ENCODE measurements at regions not wholly inside any gene's neighbourhood (a gene's known extent, or its start where the extent isn't known, plus 50 kb on each side); places are given as distances from the start of the nearest gene placed in this dataset.

GRCh38 chr2:195470622-195471021, 186.4 kb upstream of the SLC39A10 start:
- H3K9me2 ChIP-seq (replicated peaks; ENCODE audit: low read depth, low read length): no peaks in the 10 kb centered on the region; the same call in 1 of the 2 replicates
- H3K4me2 ChIP-seq (ENCODE audit: low read depth, low read length, poor library complexity, severe bottlenecking): no peak overlapping the region
- TF ChIP-seq CTCF (conservative IDR thresholded peaks at IDR 0.05; ENCODE audit: low read length): no peak
- TF ChIP-seq EZH2phosphoT487 (IDR thresholded peaks at IDR 0.05; ENCODE audit: borderline replicate concordance): no peak
- H3K4me3 ChIP-seq (ENCODE audit: low read length, poor library complexity, severe bottlenecking): no peak overlapping the region
- H3K9me3 ChIP-seq (ENCODE audit: insufficient read depth, low read depth, low read length): peaks cover 8% of the 10 kb centered on the region; the same call in 1 of the 2 replicates
- no peaks in the 10 kb centered on the region for H3K27me3 ChIP-seq (ENCODE audit: insufficient read depth, low read length, poor library complexity, severe bottlenecking)
- peak overlapping the region; percentile 26; the same call in 1 of the 2 replicates for H2AFZ ChIP-seq (ENCODE audit: low read length)
- H3K79me2 ChIP-seq (ENCODE audit: insufficient read depth, low read length): no peaks in the 10 kb centered on the region
- H4K20me1 ChIP-seq (ENCODE audit: insufficient read depth, low read length, poor library complexity, severe bottlenecking): no peaks in the 10 kb centered on the region
- peaks cover 61% of the 10 kb centered on the region for H3K4me1 ChIP-seq (ENCODE audit: insufficient read depth, low read length, poor library complexity, severe bottlenecking)
- H3K9ac ChIP-seq (ENCODE audit: low read depth, low read length, poor library complexity, severe bottlenecking): no peak overlapping the region
- no peaks in the 10 kb centered on the region for H3F3A ChIP-seq (ENCODE audit: low read depth)
- no peaks in the 10 kb centered on the region for H3K36me3 ChIP-seq (ENCODE audit: insufficient read depth, low read length)

GRCh38 chr2:195468771-195469170, 188.3 kb upstream of the SLC39A10 start:
- no peak overlapping the region for H3K4me3 ChIP-seq (ENCODE audit: low read length, poor library complexity, severe bottlenecking)
- H3K9me2 ChIP-seq (replicated peaks; ENCODE audit: low read depth, low read length): no peaks in the 10 kb centered on the region; the same call in 1 of the 2 replicates
- H3K79me2 ChIP-seq (ENCODE audit: insufficient read depth, low read length): no peaks in the 10 kb centered on the region
- peaks cover 50% of the 10 kb centered on the region for H3K4me1 ChIP-seq (ENCODE audit: insufficient read depth, low read length, poor library complexity, severe bottlenecking)
- no peaks in the 10 kb centered on the region for H4K20me1 ChIP-seq (ENCODE audit: insufficient read depth, low read length, poor library complexity, severe bottlenecking)
- H3K9me3 ChIP-seq (ENCODE audit: insufficient read depth, low read depth, low read length): peaks cover 8% of the 10 kb centered on the region; the same call in 1 of the 2 replicates
- no peak for TF ChIP-seq CTCF (conservative IDR thresholded peaks at IDR 0.05; ENCODE audit: low read length)
- no peak for TF ChIP-seq EZH2phosphoT487 (IDR thresholded peaks at IDR 0.05; ENCODE audit: borderline replicate concordance)
- no peaks in the 10 kb centered on the region for H3K36me3 ChIP-seq (ENCODE audit: insufficient read depth, low read length)
- no peak overlapping the region for H3K4me2 ChIP-seq (ENCODE audit: low read depth, low read length, poor library complexity, severe bottlenecking)
- no peaks in the 10 kb centered on the region for H3K27me3 ChIP-seq (ENCODE audit: insufficient read depth, low read length, poor library complexity, severe bottlenecking)
- no peak overlapping the region for H3K9ac ChIP-seq (ENCODE audit: low read depth, low read length, poor library complexity, severe bottlenecking)
- no peaks in the 10 kb centered on the region for H3F3A ChIP-seq (ENCODE audit: low read depth)
- no peak overlapping the region for H2AFZ ChIP-seq (ENCODE audit: low read length)

GRCh38 chr2:195466427-195466826, 190.6 kb upstream of the SLC39A10 start:
- TF ChIP-seq CTCF (conservative IDR thresholded peaks at IDR 0.05; ENCODE audit: low read length): no peak
- no peak for TF ChIP-seq EZH2phosphoT487 (IDR thresholded peaks at IDR 0.05; ENCODE audit: borderline replicate concordance)
- no peaks in the 10 kb centered on the region; the same call in 1 of the 2 replicates for H3K9me2 ChIP-seq (replicated peaks; ENCODE audit: low read depth, low read length)
- H2AFZ ChIP-seq (ENCODE audit: low read length): no peak overlapping the region
- H3K27me3 ChIP-seq (ENCODE audit: insufficient read depth, low read length, poor library complexity, severe bottlenecking): no peaks in the 10 kb centered on the region
- no peaks in the 10 kb centered on the region for H3F3A ChIP-seq (ENCODE audit: low read depth)
- H3K9me3 ChIP-seq (ENCODE audit: insufficient read depth, low read depth, low read length): peaks cover 8% of the 10 kb centered on the region; the same call in 1 of the 2 replicates
- no peaks in the 10 kb centered on the region for H3K36me3 ChIP-seq (ENCODE audit: insufficient read depth, low read length)
- no peak overlapping the region for H3K4me3 ChIP-seq (ENCODE audit: low read length, poor library complexity, severe bottlenecking)
- H3K9ac ChIP-seq (ENCODE audit: low read depth, low read length, poor library complexity, severe bottlenecking): no peak overlapping the region
- no peaks in the 10 kb centered on the region for H3K79me2 ChIP-seq (ENCODE audit: insufficient read depth, low read length)
- H4K20me1 ChIP-seq (ENCODE audit: insufficient read depth, low read length, poor library complexity, severe bottlenecking): no peaks in the 10 kb centered on the region
- no peak overlapping the region for H3K4me2 ChIP-seq (ENCODE audit: low read depth, low read length, poor library complexity, severe bottlenecking)
- peaks cover 27% of the 10 kb centered on the region for H3K4me1 ChIP-seq (ENCODE audit: insufficient read depth, low read length, poor library complexity, severe bottlenecking)
